Heart left ventricle (tissue), 13 donors: ENCODE measurements at regions not wholly inside any gene's neighbourhood (a gene's known extent, or its start where the extent isn't known, plus 50 kb on each side); places are given as distances from the start of the nearest gene placed in this dataset.
"Not testable (repeated sequence)": the region's sequence is repeated elsewhere in the genome, so short reads cannot be mapped to it uniquely, and the experiment has no call there.

Experiments used
- POLR2A ChIP-seq, 2 donors: fragments of 450-650 bp; IDR thresholded peaks; one replicate each; pipeline ENCODE4 v1.6.1; 2017; ENCODE audit warnings: antibody characterized with exemption in 2 of 2, mild to moderate bottlenecking in 2 of 2, moderate library complexity in 2 of 2
- TF ChIP-seq, protein P1 (sequence below), 12 donors: fragments of 200-600 bp; sonication (generic) in 4 of 12; IDR thresholded peaks; one replicate each; pipeline versions ENCODE4 v1.5.0 to v1.8.0; 2018 to 2022; ENCODE audit warnings: antibody characterized with exemption in 12 of 12, mild to moderate bottlenecking in 5 of 12
- donor health status: ischemic (EF 13 %, LVEDD 7.1; RV severe dilation, severe dysfunction).
- donor health status: DM: no; HTN: yes; CAD: no.
- donor health status: DM: no; HTN: no; CAD: no.
- donor health status: ischemic (EF 25% LVEDD 6.9; RV normal size, moderate dysfunction).
- donor health status: ischemic (EF 25% LVEDD 5.7; RV mildly dilated, moderate dysfunction).
- donor health status: ischemic (EF 35%, LVEDD 5.7; RV mildly dilated, moderate dysfunction).
- donor health status: nonischemic (EF 11% LVEDD 7.7; RV severe dilation, severe dysfunction).
- donor health status: DM: yes; HTN: yes; CAD: no.
- donor health status: PGD.
- donor health status: ischemic (EF 29% LVEDD 5.4; RV normal size, mild dysfunction).
- donor health status: nonischemic (EF 23%, LVEDD 6.1; RV moderate dilation, normal function).

DNA sequence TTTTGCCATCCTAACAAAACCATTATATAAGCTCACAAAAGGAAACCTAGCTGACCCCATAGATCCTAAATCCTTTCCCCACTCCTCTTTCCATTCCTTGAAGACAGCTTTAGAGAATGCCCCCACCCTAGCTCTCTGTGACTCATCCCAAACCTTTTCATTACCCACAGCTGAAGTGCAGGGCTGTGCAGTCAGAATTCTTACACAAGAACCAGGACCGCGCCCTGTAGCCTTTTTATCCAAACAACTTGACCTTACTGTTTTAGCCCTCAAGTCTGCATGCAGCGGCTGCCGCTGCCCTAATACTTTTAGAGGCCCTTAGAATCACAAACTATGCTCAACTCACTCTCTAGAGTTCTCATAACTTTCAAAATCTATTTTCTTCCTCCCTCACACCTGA lies 726.9 kb upstream of the TMEFF2 start:
- TF ChIP-seq, protein P1, sequence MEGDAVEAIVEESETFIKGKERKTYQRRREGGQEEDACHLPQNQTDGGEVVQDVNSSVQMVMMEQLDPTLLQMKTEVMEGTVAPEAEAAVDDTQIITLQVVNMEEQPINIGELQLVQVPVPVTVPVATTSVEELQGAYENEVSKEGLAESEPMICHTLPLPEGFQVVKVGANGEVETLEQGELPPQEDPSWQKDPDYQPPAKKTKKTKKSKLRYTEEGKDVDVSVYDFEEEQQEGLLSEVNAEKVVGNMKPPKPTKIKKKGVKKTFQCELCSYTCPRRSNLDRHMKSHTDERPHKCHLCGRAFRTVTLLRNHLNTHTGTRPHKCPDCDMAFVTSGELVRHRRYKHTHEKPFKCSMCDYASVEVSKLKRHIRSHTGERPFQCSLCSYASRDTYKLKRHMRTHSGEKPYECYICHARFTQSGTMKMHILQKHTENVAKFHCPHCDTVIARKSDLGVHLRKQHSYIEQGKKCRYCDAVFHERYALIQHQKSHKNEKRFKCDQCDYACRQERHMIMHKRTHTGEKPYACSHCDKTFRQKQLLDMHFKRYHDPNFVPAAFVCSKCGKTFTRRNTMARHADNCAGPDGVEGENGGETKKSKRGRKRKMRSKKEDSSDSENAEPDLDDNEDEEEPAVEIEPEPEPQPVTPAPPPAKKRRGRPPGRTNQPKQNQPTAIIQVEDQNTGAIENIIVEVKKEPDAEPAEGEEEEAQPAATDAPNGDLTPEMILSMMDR (IDR thresholded peaks at IDR 0.05) = not testable (repeated sequence)
- not testable (repeated sequence) for TF ChIP-seq POLR2A (IDR thresholded peaks at IDR 0.05)
